CD4-positive, alpha-beta T cell (primary cell): ENCODE measurements at regions not wholly inside any gene's neighbourhood (a gene's known extent, or its start where the extent isn't known, plus 50 kb on each side); places are given as distances from the start of the nearest gene placed in this dataset.

Source experiments
- ATAC-seq: fragments of 200-7000 bp; cut with Tn5 transposase; one replicate; pipeline ENCODE4 v1.10.0; 2022; ENCODE audit warnings: mild to moderate bottlenecking; ENCODE audit not compliant: poor library complexity
- CTCF ChIA-PET: fragments of 350-600 bp; sonication (Branson Sonifier 250); formaldehyde crosslinking; loops from one replicate; lab custom pipeline; 2021; ENCODE audit warnings: antibody characterized with exemption, inconsistent platforms; lab: Charles Lee
- POLR2A ChIA-PET: fragments of 350-600 bp; sonication (Branson Sonifier 250); formaldehyde crosslinking; loops from one replicate; lab custom pipeline; 2021; ENCODE audit warnings: antibody characterized with exemption, inconsistent platforms; lab: Charles Lee
- DNase-seq, 14 experiments: peaks; one replicate each; pipeline ENCODE4 v3.0.0-alpha.2; 2013 to 2020; ENCODE audit warnings: mixed read lengths in 2 of 14
- H3K27ac ChIP-seq, 2 donors: one replicate each; pipeline versions ENCODE4 v1.5.1 to v1.7.0; 2013; ENCODE audit warnings: low read length in 2 of 2, low read depth in 1 of 2, mild to moderate bottlenecking in 1 of 2
- H3K27me3 ChIP-seq, 2 experiments: 1 replicate in 1 of 2; 2 replicates in 1 of 2; pipeline versions ENCODE4 v1.6.1 to v1.7.0; 2013; ENCODE audit warnings: low read length in 2 of 2, control low read depth in 1 of 2, mild to moderate bottlenecking in 1 of 2, moderate library complexity in 1 of 2; ENCODE audit not compliant: insufficient read depth in 2 of 2, control insufficient read depth in 1 of 2
- H3K36me3 ChIP-seq: one replicate; pipeline ENCODE4 v1.6.1; 2013; ENCODE audit warnings: low read length, control low read depth; ENCODE audit not compliant: insufficient read depth
- H3K4me1 ChIP-seq: one replicate; pipeline ENCODE4 v1.6.1; 2013; ENCODE audit warnings: low read length, control low read depth; ENCODE audit not compliant: insufficient read depth
- H3K4me3 ChIP-seq: one replicate; pipeline ENCODE4 v1.5.1; 2013; ENCODE audit warnings: mild to moderate bottlenecking, low read length, moderate library complexity
- H3K9me3 ChIP-seq, 2 experiments: 1 replicate in 1 of 2; 2 replicates in 1 of 2; pipeline versions ENCODE4 v1.6.1 to v1.7.0; 2013; ENCODE audit warnings: low read length in 2 of 2, mild to moderate bottlenecking in 2 of 2, control low read depth in 1 of 2, moderate library complexity in 1 of 2; ENCODE audit not compliant: control insufficient read depth in 1 of 2, insufficient read depth in 1 of 2
- H3K27ac Mint-ChIP-seq: one replicate; pipeline ENCODE4 v1.8.0; 2020; ENCODE audit warnings: mixed read lengths
- H3K27me3 Mint-ChIP-seq: one replicate; pipeline ENCODE4 v1.8.0; 2021; ENCODE audit warnings: mixed read lengths
- H3K36me3 Mint-ChIP-seq: one replicate; pipeline ENCODE4 v1.8.0; 2021; ENCODE audit warnings: low read depth, mixed read lengths
- H3K4me1 Mint-ChIP-seq: one replicate; pipeline ENCODE4 v1.8.0; 2021; ENCODE audit warnings: low read depth, mixed read lengths
- H3K4me3 Mint-ChIP-seq: one replicate; pipeline ENCODE4 v1.8.0; 2020; ENCODE audit warnings: mild to moderate bottlenecking, mixed read lengths
- H3K9me3 Mint-ChIP-seq: one replicate; pipeline ENCODE4 v1.8.0; 2020; ENCODE audit warnings: mixed read lengths
- intact Hi-C, 2 experiments: fragments of 100-400 bp; cut with DNase I in 1 of 2; cut with micrococcal nuclease in 1 of 2; formaldehyde crosslinking; loops; one replicate each; pipeline versions ENCODE4 v1.15.1 to v1.9.0; 2023 to 2025; cut with DNase I, micrococcal nuclease
- TF ChIP-seq, protein P1 (sequence below): fragments of 200-600 bp; IDR thresholded peaks from one replicate; pipeline ENCODE4 v1.8.0; 2022; ENCODE audit warnings: antibody characterized with exemption, mild to moderate bottlenecking

DNA sequence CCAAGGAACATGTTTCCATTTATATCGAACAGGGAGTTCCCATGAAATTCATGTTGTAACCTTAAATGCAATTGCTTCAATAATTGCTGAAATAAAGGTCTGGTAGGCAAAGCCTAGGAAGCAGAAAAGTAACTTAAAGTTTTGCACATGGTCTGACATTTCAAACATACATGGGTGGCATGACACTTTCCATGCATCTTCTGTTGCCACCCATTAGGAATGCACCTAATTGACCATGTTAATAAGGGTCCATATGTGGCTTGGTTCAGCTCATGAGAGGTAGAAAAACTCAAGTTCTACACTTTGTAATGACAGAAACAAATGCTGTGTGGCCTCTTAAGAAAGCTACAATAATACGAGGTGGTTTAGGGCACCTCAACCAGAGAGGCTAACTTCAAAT is 72.0 kb upstream of the GORAB start:
- Mint-ChIP-seq H3K9me3 (peaks cover 10% of the 10 kb centered on the region), H3K27ac (no peak overlapping the region), H3K36me3 (no peaks in the 10 kb centered on the region), H3K27me3 (peaks cover 40% of the 10 kb centered on the region), H3K4me3 (no peak overlapping the region), H3K4me1 (no peaks in the 10 kb centered on the region)
- POLR2A ChIA-PET, result no interaction called here
- H3K4me1 ChIP-seq, result no peaks in the 10 kb centered on the region
- no peaks in the 10 kb centered on the region for H3K9me3 ChIP-seq
- no peak overlapping the region for H3K4me3 ChIP-seq
- no peak for DNase-seq
- H3K27me3 ChIP-seq, result no peaks in the 10 kb centered on the region
- intact Hi-C loops, result no loop called here
- TF ChIP-seq, protein P1, sequence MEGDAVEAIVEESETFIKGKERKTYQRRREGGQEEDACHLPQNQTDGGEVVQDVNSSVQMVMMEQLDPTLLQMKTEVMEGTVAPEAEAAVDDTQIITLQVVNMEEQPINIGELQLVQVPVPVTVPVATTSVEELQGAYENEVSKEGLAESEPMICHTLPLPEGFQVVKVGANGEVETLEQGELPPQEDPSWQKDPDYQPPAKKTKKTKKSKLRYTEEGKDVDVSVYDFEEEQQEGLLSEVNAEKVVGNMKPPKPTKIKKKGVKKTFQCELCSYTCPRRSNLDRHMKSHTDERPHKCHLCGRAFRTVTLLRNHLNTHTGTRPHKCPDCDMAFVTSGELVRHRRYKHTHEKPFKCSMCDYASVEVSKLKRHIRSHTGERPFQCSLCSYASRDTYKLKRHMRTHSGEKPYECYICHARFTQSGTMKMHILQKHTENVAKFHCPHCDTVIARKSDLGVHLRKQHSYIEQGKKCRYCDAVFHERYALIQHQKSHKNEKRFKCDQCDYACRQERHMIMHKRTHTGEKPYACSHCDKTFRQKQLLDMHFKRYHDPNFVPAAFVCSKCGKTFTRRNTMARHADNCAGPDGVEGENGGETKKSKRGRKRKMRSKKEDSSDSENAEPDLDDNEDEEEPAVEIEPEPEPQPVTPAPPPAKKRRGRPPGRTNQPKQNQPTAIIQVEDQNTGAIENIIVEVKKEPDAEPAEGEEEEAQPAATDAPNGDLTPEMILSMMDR, result no peak
- no peak overlapping the region for H3K27ac ChIP-seq
- no peaks in the 10 kb centered on the region for H3K36me3 ChIP-seq
- ATAC-seq, result no peak
- CTCF ChIA-PET, result no interaction called here

DNA sequence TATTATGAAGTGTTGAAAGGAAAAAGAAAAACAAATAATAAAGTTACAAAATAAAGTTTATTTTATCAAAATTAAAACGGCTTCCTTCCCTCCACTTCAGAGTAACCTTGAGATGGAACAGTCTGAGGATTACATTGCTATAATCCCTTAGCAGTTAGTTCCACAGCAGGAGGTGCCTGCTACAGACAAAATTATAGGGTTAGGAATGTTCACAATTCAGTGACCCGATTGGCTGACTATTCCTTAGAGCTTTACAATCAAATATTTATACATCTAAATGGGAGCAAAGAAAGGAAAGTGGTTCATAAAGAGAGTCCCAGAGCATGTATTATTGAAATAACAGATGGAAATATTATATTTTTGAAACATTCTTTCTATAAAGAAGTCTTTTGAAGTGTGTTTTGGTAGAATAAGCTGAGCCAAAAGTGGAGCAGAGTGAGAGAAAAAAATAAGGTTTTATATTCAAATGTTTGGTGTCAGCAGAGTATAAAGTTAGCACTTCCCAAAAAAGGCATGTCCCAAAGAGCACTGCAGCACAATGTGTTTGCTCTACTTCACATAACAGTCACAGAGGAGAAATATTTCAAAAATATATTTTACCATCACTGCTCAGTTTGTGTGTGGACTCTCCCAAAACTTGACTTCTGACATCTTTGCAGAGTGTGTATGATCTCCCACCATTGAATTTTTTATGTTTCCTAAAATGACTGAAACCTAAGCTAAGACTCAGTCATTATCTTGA is 71.4 kb upstream of the GORAB start:
- no peaks in the 10 kb centered on the region for H3K4me1 Mint-ChIP-seq
- no peaks in the 10 kb centered on the region for H3K4me1 ChIP-seq
- POLR2A ChIA-PET, result no interaction called here
- no peak overlapping the region for H3K4me3 ChIP-seq
- no peak overlapping the region for H3K4me3 Mint-ChIP-seq
- H3K36me3 ChIP-seq, result no peaks in the 10 kb centered on the region
- peaks cover 40% of the 10 kb centered on the region for H3K27me3 Mint-ChIP-seq
- ATAC-seq (no peak), DNase-seq (no peak)
- intact Hi-C loops, result no loop called here
- TF ChIP-seq, protein P1, result no peak
- H3K27ac ChIP-seq, result no peak overlapping the region
- CTCF ChIA-PET, result no interaction called here
- peaks cover 9% of the 10 kb centered on the region for H3K9me3 Mint-ChIP-seq
- H3K9me3 ChIP-seq, result no peaks in the 10 kb centered on the region
- H3K36me3 Mint-ChIP-seq, result no peaks in the 10 kb centered on the region
- H3K27ac Mint-ChIP-seq, result no peak overlapping the region
- H3K27me3 ChIP-seq, result no peaks in the 10 kb centered on the region

DNA sequence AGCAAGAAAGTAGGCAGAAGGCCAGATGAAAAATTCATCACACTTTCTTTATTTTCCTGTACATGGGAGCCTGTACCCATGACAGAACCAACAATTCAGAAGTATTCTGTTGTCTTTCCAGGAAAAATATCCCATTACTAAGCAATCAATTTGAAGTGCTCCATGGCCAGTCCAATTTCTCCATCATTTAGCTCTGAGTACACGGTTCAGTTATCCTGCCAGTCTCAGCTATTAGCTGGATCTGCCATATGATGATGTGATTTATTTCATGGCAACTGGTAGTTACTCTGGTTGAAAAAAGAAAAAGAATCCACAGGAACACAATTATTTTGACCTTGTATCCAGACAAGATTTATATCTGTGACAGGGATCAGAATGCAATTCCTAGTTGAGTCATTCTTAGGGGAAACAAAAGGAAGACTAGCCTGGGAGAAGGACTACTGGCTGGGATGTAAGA is 70.6 kb upstream of the GORAB start:
- Mint-ChIP-seq H3K27ac (no peak overlapping the region), H3K9me3 (peaks cover 9% of the 10 kb centered on the region), H3K27me3 (peaks cover 41% of the 10 kb centered on the region), H3K36me3 (no peaks in the 10 kb centered on the region), H3K4me3 (no peak overlapping the region), H3K4me1 (no peaks in the 10 kb centered on the region)
- Histone ChIP-seq H3K4me1 (no peaks in the 10 kb centered on the region), H3K27ac (no peak overlapping the region), H3K27me3 (no peaks in the 10 kb centered on the region), H3K9me3 (no peaks in the 10 kb centered on the region), H3K4me3 (no peak overlapping the region), H3K36me3 (no peaks in the 10 kb centered on the region)
- ChIA-PET POLR2A (no interaction called here), CTCF (no interaction called here)
- intact Hi-C loops, result no loop called here
- no peak for ATAC-seq
- no peak for DNase-seq
- TF ChIP-seq, protein P1, result no peak
